HG02870 (cell line): ENCODE measurements at regions not wholly inside any gene's neighbourhood (a gene's known extent, or its start where the extent isn't known, plus 50 kb on each side); places are given as distances from the start of the nearest gene placed in this dataset.

Experiments
- ATAC-seq: cut with Tn5 transposase; IDR thresholded peaks from one replicate; pipeline ENCODE4 v1.9.1; 2021; ENCODE audit warnings: mild to moderate bottlenecking, moderate library complexity; ENCODE audit not compliant: unreplicated experiment

DNA sequence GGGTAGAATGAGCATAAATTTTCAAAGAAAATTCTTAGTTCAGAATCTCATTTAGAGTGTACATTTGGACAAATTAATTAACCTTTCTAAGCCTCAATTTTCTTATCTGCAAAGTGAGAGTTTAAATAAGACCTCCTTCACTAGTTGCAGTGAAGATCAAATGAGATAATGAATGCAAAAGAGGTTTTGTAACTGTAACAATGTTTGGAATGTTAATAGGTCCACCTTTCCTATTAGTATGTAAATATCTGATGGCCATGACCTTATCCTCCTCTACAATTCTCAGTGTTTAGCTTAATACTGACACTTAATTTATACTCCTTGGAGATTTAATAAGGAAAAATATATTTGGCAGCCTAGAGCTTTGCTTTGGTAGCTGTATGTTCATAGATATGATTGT lies 138.8 kb downstream of the GABRG1 start:
- no peak for ATAC-seq

DNA sequence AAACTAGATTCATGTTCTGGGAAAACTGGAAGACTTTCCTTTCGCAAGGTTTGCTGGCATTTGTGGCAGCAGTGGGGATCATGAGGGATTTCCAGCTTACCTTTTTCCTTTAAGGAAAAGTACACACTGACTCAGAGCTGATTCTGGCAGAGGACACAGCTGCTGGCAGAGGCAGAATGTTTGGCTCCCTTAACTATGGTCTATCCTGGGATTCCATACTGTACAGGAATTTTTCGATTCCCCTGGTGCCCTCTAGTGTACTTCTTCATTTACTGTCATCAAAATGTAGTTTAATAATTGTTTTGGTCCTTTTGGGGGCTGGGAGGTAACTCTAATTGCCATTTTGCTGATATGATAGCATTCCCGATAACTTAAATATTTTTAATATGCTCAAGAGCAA lies 152.7 kb downstream of the GABRG1 start:
- no peak for ATAC-seq

DNA sequence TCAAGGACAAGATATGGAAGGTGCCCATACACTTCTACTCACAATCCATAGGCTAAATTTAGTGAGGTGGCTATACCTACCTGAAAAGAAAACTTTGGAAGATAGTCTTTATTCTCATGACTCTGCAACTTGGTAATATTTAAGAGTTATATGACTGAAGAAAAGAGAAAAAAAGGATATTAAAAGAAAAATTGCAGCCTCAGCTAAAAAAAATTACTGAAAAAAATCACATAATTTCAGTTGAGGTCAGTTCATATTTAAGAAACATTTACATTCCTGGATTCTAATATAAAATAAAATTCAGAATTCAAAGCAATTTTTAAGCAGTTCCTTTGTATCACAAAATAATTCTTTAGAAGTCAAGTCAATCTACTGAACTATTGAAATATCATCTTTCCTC lies 166.5 kb downstream of the GABRG1 start:
- no peak for ATAC-seq

DNA sequence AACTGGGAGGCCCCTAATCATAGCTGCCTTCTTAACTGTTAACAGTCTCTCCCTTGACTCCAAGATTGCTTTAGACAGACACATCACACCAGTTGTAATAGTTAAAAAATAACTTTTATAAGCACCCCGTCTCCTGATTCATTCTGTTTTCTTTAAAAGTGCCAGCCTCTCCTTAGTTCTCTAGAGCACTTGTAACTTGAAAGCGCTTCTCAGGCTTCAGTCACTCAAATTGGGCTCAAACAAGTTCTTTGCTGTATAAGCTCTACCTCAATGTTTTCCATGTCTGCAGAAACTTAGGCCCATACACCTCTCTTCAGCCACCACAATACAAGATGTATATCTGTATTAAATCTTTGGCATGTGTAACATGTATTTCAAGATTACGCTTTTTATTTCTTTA lies 169.6 kb downstream of the GABRG1 start:
- ATAC-seq = no peak

DNA sequence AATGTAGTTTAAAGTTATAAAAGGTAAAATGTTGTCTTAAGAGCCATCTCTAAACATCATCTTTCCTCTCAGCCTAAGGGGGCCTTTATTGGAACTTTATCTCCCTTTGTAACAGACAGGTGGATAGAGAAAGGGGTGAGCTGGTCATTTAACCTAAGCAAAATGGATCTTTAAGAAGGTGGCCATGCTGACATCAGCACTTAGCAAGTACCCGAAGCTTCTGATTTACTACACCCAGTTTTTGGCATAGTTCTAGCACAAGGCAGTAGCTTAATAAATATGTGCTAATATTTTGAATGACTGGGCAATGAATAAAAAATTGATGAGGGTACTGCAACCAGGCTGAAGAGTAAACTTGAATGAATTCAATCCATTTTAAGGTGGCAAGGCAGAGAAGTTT lies 172.7 kb downstream of the GABRG1 start:
- no peak for ATAC-seq

DNA sequence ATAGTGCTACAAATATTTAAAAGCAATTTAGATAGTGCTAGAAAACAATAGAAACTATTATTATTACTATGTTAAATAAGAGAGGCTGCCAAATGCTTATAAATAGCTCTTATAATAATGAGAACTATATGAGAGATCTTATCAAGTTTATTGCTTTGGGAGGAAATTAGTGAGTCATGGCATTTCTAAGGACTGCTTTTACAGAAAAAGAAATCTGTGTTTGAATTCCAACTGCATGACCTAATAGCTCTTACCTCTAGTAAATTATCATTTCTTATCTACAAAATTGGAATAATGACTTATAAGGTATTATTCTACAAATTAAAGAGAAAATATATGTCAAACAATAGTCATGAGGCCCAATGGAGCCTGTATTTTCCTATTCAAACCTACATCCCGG lies 177.2 kb downstream of the GABRG1 start:
- ATAC-seq = no peak

DNA sequence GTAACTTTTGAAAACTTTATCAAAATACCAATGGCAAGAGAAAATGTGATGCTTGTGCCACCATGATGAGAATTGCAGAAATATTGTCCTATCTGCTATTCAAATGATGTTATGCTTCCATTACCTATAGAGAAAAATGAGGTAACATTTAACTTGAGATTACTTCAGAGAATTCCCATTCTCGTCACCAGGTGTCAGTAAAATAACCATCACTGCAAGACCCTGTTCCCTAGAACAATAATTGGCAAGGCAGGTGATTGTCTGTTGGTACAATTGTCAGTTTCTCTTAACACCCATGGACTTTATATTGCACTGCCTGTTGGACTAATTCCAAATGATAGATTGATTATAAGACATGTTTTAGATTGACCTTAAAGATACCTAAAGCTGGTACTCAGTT lies 179.9 kb downstream of the GABRG1 start:
- ATAC-seq = no peak

DNA sequence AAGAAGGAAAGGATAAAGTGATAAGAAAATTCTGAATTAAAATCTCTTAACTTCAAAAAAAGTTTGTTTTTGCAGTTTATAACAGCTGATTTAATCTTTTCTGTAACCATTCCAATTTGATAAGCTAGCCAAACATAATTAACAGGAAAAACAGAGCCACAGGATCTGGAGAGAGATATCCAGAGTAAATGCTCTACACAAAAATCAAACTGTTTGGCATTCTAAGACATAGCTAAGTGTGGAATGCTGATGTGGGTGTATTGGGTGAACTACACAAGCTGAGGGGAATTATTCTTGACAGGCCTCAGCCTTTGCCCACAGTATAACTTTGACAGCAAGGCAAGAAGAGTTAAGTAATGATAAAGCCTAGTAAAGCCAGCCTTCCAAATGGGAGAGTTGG lies 184.8 kb downstream of the GABRG1 start:
- no peak for ATAC-seq

DNA sequence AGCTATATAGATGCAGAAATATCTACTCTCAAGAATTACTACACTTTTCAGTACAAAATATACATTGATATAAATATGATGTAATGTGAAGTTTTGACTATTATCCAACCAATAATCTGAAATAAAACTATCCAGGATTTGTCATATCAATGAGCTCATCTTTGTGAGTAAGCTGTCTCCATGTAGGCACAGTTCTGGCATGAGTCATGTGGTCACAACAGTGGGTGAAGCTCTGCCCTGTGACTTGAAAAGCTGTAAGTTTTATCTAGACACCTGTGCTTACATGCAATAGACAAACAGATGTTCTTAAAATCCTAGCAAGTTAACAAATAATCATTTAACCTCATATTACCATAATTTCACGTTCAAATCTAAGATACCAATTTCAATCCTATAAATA lies 192.7 kb downstream of the GABRG1 start:
- no peak for ATAC-seq

DNA sequence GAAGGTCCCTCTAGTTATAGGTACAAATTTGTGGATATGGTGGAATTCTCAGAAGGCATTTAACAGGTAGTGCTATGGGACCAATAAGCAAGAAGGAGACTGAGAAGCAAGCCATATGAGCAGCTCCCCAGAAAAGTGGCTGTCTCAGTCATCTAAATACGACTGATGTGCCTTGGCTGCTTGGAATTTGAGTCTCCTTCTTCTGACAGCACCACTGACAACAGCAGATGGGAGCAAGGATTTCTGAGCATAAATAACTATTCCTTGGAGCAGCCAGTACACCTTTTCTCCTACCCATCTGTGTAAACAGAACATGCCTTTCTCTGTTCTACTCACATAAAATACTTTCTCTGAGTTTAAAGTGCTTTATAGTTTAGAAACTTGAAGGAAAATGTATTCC lies 196.2 kb downstream of the GABRG1 start:
- ATAC-seq = no peak

DNA sequence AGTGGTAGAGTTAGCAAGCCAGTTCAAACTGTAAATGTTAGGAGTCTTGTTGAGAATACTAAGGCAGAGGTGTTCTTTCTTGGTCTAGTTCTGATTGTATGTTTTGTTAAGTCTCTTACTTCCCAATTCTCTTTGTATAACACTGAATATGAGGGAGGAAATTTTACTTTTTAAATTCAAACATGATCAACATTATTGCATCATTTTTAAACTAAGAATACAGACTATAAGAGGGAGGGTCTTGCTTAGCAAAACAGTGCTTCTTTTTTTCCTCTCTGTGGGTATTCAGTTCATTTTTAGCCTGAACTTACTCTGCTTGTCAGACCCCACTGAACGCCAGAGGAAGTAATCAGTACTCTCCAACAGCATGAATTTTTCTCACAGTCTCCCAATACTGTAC lies 198.0 kb downstream of the GABRG1 start:
- ATAC-seq = no peak

DNA sequence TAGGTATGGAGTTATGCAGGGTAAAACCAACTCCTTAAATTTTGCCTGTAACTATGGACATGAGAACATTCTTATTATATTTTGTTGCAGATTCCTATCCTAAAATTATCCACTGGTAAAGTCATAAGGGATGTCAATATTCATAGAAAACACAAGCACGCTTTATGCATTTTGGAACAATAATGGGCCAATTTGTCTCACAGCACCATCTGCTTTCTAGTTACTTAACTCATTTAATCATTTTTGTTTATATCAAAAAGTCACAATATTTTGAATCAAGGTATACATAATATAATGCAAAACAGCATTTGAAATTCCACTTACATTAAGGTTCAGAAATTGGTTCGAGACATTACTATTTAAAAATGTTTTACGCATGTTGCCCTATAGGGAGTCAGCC lies 203.0 kb downstream of the GABRG1 start:
- ATAC-seq = no peak

DNA sequence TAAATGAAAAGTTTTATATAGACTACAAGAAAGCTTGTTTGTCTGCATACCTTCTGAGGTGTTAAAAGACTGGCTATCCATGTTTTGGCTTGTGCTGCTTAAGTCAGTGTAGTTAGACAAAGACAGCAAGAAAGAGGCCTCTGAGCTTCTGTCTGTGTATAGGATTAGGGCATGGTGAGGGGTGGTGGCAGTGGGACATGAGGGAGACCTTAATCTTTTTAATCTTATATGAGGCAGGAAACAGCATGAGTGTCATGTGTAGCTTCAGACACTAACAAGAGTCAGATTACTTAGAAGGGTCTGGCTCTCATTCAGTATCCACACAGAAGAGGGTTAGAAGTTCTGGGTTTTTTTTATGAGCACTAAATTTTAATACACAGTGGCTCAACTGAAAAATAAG lies 213.3 kb downstream of the GABRG1 start:
- ATAC-seq = no peak

DNA sequence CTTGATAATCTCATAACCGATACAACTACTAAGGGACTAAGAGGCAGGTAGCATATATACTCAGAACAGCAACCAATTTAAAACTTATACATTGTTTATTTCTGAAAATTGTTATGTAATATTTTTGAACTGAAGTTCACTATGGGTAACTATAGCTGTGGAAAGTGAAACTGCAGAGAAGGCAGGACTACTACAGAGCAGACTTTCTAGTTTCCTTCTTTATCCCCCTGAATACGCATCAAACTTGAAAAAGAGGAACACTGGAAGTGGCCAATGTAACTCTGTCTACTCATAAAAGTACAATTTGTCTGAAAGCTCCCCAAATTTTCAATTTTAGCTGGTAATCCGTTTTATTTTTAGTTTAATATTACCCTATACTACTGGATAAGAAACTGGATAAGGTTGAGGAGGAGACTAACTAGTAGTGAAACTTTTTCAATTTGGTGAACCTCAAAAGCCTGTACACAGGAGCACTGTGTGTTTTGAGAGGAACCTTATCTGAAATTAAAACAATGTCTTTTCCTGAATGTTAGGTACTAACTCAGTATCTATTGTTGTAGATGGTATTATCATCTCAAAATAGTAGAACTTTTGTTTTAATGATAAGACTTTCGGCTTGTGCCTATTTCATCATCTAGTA lies 225.8 kb downstream of the GABRG1 start:
- no peak for ATAC-seq

DNA sequence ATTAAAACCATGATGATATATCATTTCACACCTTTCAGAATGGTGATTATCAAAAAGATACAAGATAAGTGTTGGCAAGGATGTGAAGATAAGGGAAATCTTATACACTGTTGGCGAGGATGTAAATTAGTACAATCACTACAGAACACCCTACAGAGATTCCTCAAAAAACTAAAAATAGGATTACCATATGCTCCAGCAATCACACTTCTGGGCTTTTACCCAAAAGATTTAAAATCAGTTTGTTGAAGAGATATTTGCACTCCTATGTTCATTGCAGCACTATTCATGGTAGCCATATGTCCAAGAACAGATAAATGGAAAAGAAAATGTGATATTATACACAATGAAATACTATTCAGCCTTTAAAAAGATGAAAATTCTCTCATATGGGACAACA lies 240.4 kb downstream of the GABRG1 start:
- no peak for ATAC-seq

DNA sequence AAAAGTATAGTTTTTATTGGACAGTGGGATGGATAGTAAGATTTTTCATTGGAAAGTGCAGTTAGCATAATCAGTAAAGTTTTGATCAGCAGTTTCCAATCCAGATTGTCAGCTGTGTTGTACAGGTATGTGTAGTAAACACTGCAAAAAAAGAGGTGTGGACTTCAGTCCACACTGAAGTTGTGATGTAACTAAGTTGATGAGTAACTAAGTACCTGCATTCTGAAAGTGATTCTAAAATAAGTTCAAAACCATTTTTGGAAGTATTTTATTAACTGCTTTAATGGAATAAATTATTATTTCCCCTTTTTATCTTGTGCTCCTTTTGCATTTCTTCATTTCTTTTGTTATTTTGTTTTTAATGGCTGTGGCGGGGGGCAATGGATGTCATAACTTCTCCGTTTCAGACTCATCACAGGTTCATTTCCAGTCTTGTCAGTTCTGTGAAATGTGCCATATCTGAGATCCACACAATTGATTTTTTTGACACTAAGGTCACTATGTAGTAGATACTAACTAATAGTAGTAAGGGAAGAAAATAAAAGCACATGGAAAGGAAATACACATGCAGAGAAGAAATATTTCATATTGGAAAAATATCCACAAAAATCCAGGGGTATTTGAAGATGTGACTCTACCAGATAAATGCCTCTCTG lies 247.5 kb downstream of the GABRG1 start:
- no peak for ATAC-seq

DNA sequence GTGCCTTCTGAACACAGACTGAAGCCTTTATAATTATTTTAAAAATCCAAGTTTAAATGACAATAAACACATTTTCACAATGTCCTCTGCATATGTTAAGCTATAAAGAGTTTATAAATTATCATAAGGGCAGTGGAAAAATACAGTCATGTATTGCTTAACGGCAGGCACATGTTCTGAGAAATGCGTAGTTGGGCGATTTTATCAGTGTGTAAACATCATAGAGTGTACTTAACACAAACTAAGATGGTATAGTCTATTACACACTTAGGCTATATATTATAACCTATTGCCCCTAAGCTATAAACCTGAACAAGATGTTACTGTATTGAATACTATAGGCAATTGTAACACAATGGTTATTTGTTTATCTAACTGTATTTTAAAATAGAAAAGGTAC lies 254.7 kb downstream of the GABRG1 start:
- ATAC-seq = no peak

DNA sequence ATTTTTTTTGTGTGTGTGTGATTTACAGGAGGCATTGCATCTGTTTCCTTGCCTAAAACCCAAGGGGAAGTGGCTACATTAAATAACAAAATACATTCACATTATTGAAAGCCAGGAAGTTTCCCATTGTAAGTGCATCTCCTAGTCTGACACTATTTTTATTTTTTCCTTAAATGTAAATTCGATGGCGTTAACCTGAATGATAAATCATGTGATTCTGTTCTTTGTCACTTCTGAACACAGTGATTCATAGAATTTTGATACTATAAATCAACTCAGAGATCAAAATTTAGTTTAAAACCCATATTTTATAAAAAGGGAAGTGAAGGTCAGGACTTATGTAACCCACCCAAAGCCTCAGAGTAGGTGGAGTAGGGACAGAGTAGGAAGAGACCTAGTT lies 258.1 kb downstream of the GABRG1 start:
- ATAC-seq = no peak

DNA sequence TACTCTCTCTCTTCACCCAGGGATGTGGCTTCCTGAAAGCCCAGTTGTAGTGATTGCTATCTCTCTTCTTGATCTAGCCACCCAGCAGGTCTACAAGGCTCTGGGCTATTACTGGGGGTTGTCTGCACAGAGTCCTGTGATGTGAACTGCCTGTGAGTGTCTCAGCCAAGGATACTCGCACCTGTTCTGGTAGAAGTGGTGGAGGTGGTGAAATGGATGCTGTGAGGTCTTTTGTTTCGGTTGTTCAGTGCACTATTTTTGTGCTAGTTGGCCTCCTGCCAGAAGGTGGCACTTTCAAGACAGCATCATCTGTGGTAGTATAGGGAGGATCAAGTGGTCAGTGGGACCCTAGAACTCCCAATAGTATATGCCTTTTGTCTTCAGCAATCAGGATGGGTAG lies 268.0 kb downstream of the GABRG1 start:
- no peak for ATAC-seq

DNA sequence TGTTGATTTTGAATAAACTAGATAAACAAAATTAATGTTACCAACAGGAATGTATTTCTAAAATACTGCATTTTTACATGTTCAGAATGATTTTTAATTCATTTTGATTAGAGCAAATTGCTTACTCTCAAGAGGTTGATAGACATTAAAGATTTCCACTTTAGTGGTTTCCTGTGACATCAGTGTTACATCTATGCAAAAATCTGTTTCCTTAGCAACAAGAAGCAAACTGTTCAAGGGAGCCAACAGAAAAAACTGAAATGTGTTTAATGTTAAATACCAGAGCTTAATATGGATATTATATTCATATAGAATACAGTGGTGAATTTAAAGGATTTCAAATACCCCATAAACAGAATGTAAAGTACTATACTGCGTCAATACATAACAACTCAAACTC lies 277.8 kb downstream of the GABRG1 start:
- ATAC-seq = no peak

DNA sequence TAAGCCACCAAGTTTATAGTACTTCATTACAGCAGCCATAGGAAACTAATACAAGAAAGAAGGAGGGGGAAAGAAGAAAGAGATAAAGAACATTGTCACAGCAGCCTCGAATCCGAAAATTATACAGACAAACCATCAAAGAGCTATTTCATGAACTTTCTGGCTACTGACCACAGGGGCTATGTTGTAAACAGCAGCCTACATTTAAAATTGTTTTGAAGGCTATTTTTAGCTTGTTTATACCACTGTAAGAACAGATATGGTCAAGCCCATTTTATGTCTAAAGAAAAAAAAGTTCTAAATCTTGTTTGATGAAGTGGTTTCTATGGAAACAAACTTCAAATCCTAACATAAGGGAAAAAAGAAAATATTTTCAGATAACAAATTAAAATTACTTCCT lies 282.1 kb downstream of the GABRG1 start:
- ATAC-seq = no peak

DNA sequence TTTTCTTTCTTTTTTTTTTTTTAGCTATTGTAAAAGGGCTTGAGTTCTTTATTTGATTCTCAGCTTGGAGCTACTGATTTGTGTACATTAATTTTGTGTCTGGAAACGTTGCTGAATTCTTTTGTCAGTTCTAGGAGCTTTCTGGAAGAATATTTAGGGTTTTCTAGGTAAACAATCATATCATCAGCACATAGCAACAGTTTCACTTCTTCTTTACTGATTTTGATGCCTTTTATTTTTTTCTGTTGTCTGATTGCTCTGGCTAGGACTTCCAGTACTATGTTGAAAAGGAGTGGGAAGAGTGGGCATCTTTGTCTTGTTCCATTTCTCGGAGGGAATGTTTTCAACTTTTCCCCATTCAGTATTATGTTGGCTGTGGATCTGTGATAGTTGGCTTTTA lies 292.2 kb downstream of the GABRG1 start:
- ATAC-seq = no peak

DNA sequence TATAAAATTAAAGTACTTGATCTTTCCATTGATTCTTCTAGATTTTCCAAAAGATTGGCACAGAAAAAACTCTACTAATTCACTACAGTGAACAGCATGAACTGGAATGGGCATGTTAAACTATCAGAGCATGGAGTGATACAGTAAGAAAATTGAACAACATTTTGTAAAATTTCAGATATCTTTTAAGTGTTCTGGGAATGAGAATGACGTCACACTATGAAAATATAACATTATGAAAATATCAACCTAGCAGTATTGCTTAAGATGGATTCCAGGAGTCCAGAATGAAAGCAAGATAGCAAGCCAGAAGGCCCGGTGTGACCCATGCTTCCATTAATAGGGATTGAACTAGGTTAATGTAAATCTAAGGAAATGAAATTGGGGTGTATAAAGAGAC lies 319.9 kb downstream of the GABRG1 start:
- ATAC-seq = no peak
